HEK293T (cell line): ENCODE measurements at regions not wholly inside any gene's neighbourhood (a gene's known extent, or its start where the extent isn't known, plus 50 kb on each side); places are given as distances from the start of the nearest gene placed in this dataset.

ENCODE experiments used
- ARNT ChIP-seq: fragments of 450-650 bp; IDR thresholded peaks from 2 replicates; pipeline ENCODE4 v1.6.1; 2017; ENCODE audit warnings: mild to moderate bottlenecking
- BHLHE40 ChIP-seq: fragments of 450-650 bp; IDR thresholded peaks from 2 replicates; pipeline ENCODE4 v1.6.1; 2016; ENCODE audit warnings: mild to moderate bottlenecking, moderate library complexity, borderline replicate concordance
- ELF4 ChIP-seq: fragments of 450-650 bp; IDR thresholded peaks from 2 replicates; pipeline ENCODE4 v1.6.1; 2017; ENCODE audit warnings: antibody characterized with exemption
- PKNOX1 ChIP-seq: fragments of 450-650 bp; IDR thresholded peaks from 2 replicates; pipeline ENCODE4 v1.6.1; 2016
- SP1 ChIP-seq: fragments of 450-650 bp; IDR thresholded peaks from 2 replicates; pipeline ENCODE4 v1.6.1; 2017
- TARDBP ChIP-seq: fragments of 450-650 bp; IDR thresholded peaks from 2 replicates; pipeline ENCODE4 v1.6.1; 2016

- TF ChIP-seq ARNT (no peak), SP1 (no peak), PKNOX1 (no peak), ELF4 (no peak), BHLHE40 (no peak), TARDBP (no peak)
Observed at GRCh38 chr4:180518906-180519305, 1724.3 kb upstream of the TENM3 start.
